GM23338 (cell line): ENCODE measurements at regions not wholly inside any gene's neighbourhood (a gene's known extent, or its start where the extent isn't known, plus 50 kb on each side); places are given as distances from the start of the nearest gene placed in this dataset.

Experiments
- ATAC-seq: fragments of 200-7000 bp; cut with Tn5 transposase; 3 replicates; pipeline ENCODE4 v1.9.1; 2020
- DNase-seq: peaks from one replicate; pipeline ENCODE4 v3.0.0-alpha.2; 2015; ENCODE audit warnings: low spot score
- H2AFZ ChIP-seq: fragments of 200-600 bp; sonication (generic); 2 replicates; pipeline ENCODE4 v1.8.0; 2016; ENCODE audit warnings: antibody characterized with exemption, mild to moderate bottlenecking, moderate library complexity
- H3F3A ChIP-seq: fragments of 200-600 bp; sonication (generic); replicated peaks from 2 replicates; pipeline ENCODE4 v1.8.0; 2017; ENCODE audit warnings: antibody characterized with exemption, mixed run types, low read depth
- H3K27ac ChIP-seq: fragments of 200-600 bp; sonication (generic); 2 replicates; pipeline ENCODE4 v1.6.1; 2016; ENCODE audit warnings: low read depth
- H3K27me3 ChIP-seq: fragments of 200-600 bp; sonication (generic); 2 replicates; pipeline ENCODE4 v1.8.0; 2016; ENCODE audit warnings: mild to moderate bottlenecking, mixed run types, moderate library complexity; ENCODE audit not compliant: insufficient read depth
- H3K36me3 ChIP-seq: fragments of 200-600 bp; sonication (generic); 2 replicates; pipeline ENCODE4 v1.8.0; 2016; ENCODE audit warnings: mild to moderate bottlenecking; ENCODE audit not compliant: insufficient read depth
- H3K4me1 ChIP-seq: fragments of 200-600 bp; sonication (generic); 2 replicates; pipeline ENCODE4 v1.8.0; 2016; ENCODE audit warnings: mild to moderate bottlenecking, moderate library complexity; ENCODE audit not compliant: insufficient read depth
- H3K4me2 ChIP-seq: fragments of 200-600 bp; sonication (generic); 2 replicates; pipeline ENCODE4 v1.7.1; 2017; ENCODE audit warnings: mixed run types
- H3K4me3 ChIP-seq: fragments of 200-600 bp; sonication (generic); 2 replicates; pipeline ENCODE4 v1.6.1; 2016; ENCODE audit warnings: mixed run types
- H3K79me2 ChIP-seq: fragments of 200-600 bp; sonication (generic); replicated peaks from 2 replicates; pipeline ENCODE4 v1.8.0; 2017; ENCODE audit warnings: mild to moderate bottlenecking; ENCODE audit not compliant: insufficient read depth
- H3K9me2 ChIP-seq: fragments of 200-600 bp; sonication (generic); 2 replicates; pipeline ENCODE4 v1.8.0; 2017; ENCODE audit not compliant: insufficient read depth
- H4K20me1 ChIP-seq: fragments of 200-600 bp; sonication (generic); replicated peaks from 2 replicates; pipeline ENCODE4 v1.8.0; 2017; ENCODE audit warnings: mild to moderate bottlenecking; ENCODE audit not compliant: insufficient read depth
- H3K27ac Mint-ChIP-seq: 2 replicates; pipeline ENCODE4 v1.8.0; 2020; ENCODE audit warnings: inconsistent platforms, mild to moderate bottlenecking, moderate library complexity, mixed read lengths
- H3K27me3 Mint-ChIP-seq: 3 replicates; pipeline ENCODE4 v1.8.0; 2022; ENCODE audit warnings: low read depth, mild to moderate bottlenecking, moderate library complexity, mixed read lengths, inconsistent platforms; ENCODE audit not compliant: insufficient read depth, poor library complexity
- H3K36me3 Mint-ChIP-seq: 3 replicates; pipeline ENCODE4 v1.8.0; 2021; ENCODE audit warnings: low read depth, mild to moderate bottlenecking, inconsistent platforms, moderate library complexity, mixed read lengths
- H3K4me1 Mint-ChIP-seq: 3 replicates; pipeline ENCODE4 v1.8.0; 2020; ENCODE audit warnings: mild to moderate bottlenecking, inconsistent platforms, mixed read lengths
- H3K4me3 Mint-ChIP-seq: 3 replicates; pipeline ENCODE4 v1.8.0; 2021; ENCODE audit warnings: moderate library complexity, mild to moderate bottlenecking, inconsistent platforms, mixed read lengths
- H3K9me3 Mint-ChIP-seq: 3 replicates; pipeline ENCODE4 v1.8.0; 2020; ENCODE audit warnings: moderate library complexity, mild to moderate bottlenecking, inconsistent platforms, mixed read lengths
- CREB1 ChIP-seq: fragments of 250-450 bp; sonication (Bioruptor Pico); IDR thresholded peaks from 2 replicates; pipeline ENCODE4 v1.5.0; 2020; ENCODE audit warnings: low read depth, mild to moderate bottlenecking, moderate library complexity
- CTCF ChIP-seq, 2 experiments: fragments of 200-600 bp in 1 of 2; sonication (generic) in 1 of 2; conservative IDR thresholded peaks; 2 replicates each; pipeline versions ENCODE4 v1.5.1 to v1.6.1; 2016 to 2017; ENCODE audit warnings: antibody characterized with exemption in 2 of 2, low read depth in 2 of 2, mild to moderate bottlenecking in 2 of 2, moderate library complexity in 1 of 2
- ETS1 ChIP-seq: IDR thresholded peaks from 2 replicates; pipeline ENCODE4 v1.6.1; 2016; ENCODE audit warnings: antibody characterized with exemption
- EZH2 ChIP-seq: fragments of 200-600 bp; sonication (generic); IDR thresholded peaks from one replicate; pipeline ENCODE4 v1.8.0; 2017; ENCODE audit warnings: antibody characterized with exemption, mild to moderate bottlenecking, low read depth; ENCODE audit not compliant: unreplicated experiment
- JUNB ChIP-seq: IDR thresholded peaks from one replicate; pipeline ENCODE4 v1.6.1; 2016; ENCODE audit warnings: antibody characterized with exemption; ENCODE audit not compliant: unreplicated experiment
- NANOG ChIP-seq: IDR thresholded peaks from 2 replicates; pipeline ENCODE4 v1.6.1; 2016; ENCODE audit warnings: antibody characterized with exemption, borderline replicate concordance
- POLR2AphosphoS5 ChIP-seq: IDR thresholded peaks from 2 replicates; pipeline ENCODE4 v1.6.1; 2016; ENCODE audit warnings: antibody characterized with exemption, low read depth
- ZNF331 ChIP-seq: fragments of 250-450 bp; sonication (Bioruptor Pico); IDR thresholded peaks from 2 replicates; pipeline ENCODE4 v1.5.0; 2020; ENCODE audit warnings: low read depth, mild to moderate bottlenecking, moderate library complexity
- ZNF462 ChIP-seq: fragments of 250-450 bp; sonication (Bioruptor Pico); IDR thresholded peaks from 2 replicates; pipeline ENCODE4 v1.5.0; 2020; ENCODE audit warnings: mild to moderate bottlenecking, moderate library complexity

GRCh38 chr19:31979362-31979761 lies 366.0 kb upstream of the ZNF507 start (continued):
- TF ChIP-seq ETS1: no peak

GRCh38 chr19:31979949-31980670 lies 365.3 kb upstream of the ZNF507 start:
- no peak for DNase-seq
- Mint-ChIP-seq H3K27me3 (peaks cover 3% of the 10 kb centered on the region), H3K4me3 (no peak overlapping the region), H3K27ac (no peak overlapping the region), H3K9me3 (0 out of 3 replicates have a peak, but pooled peaks cover under 1% of the 10 kb centered on the region), H3K36me3 (no peaks in the 10 kb centered on the region; the same call in 2 of the 3 replicates), H3K4me1 (no peaks in the 10 kb centered on the region)
- H3K9me2 ChIP-seq: no peaks in the 10 kb centered on the region
- no peaks in the 10 kb centered on the region for H3K36me3 ChIP-seq
- no peak overlapping the region for H3K4me2 ChIP-seq
- H3F3A ChIP-seq: no peaks in the 10 kb centered on the region
- no peaks in the 10 kb centered on the region for H3K27me3 ChIP-seq
- no peaks in the 10 kb centered on the region for H3K4me1 ChIP-seq
- no peak overlapping the region for H3K4me3 ChIP-seq
- H4K20me1 ChIP-seq: no peaks in the 10 kb centered on the region
- no peak overlapping the region for H3K27ac ChIP-seq
- ATAC-seq: no peak
- TF ChIP-seq EZH2: no peak
- no peak for TF ChIP-seq NANOG
- no peak for TF ChIP-seq ZNF331 (CRISPR knock-in tag)
- TF ChIP-seq CREB1 (CRISPR knock-in tag): no peak
- TF ChIP-seq JUNB: no peak
- no peak for TF ChIP-seq CTCF (conservative IDR thresholded peaks at IDR 0.05; ENCODE audit: low read depth in 2 of 2)
- H2AFZ ChIP-seq: no peak overlapping the region
- no peaks in the 10 kb centered on the region for H3K79me2 ChIP-seq

GRCh38 chr19:31980796-31981195 lies 364.6 kb upstream of the ZNF507 start:
- H3F3A ChIP-seq: no peaks in the 10 kb centered on the region
- no peak for ATAC-seq
- H3K27me3 Mint-ChIP-seq: peaks cover 3% of the 10 kb centered on the region
- peaks cover 6% of the 10 kb centered on the region; the same call in 2 of the 3 replicates for H3K9me3 Mint-ChIP-seq
- no peaks in the 10 kb centered on the region for H3K36me3 ChIP-seq
- DNase-seq: no peak
- H2AFZ ChIP-seq: no peak overlapping the region
- no peak overlapping the region for H3K4me3 Mint-ChIP-seq
- H3K79me2 ChIP-seq: no peaks in the 10 kb centered on the region
- no peak overlapping the region for H3K27ac ChIP-seq
- no peak overlapping the region for H3K4me3 ChIP-seq
- no peak overlapping the region for H3K4me2 ChIP-seq
- no peak overlapping the region for H3K27ac Mint-ChIP-seq
- H3K4me1 Mint-ChIP-seq: no peaks in the 10 kb centered on the region
- no peaks in the 10 kb centered on the region for H3K9me2 ChIP-seq
- H3K36me3 Mint-ChIP-seq: no peaks in the 10 kb centered on the region; the same call in 2 of the 3 replicates
- H3K4me1 ChIP-seq: no peaks in the 10 kb centered on the region
- no peaks in the 10 kb centered on the region for H3K27me3 ChIP-seq
- H4K20me1 ChIP-seq: no peaks in the 10 kb centered on the region
- no peak for TF ChIP-seq ETS1
- TF ChIP-seq ZNF462 (CRISPR knock-in tag): no peak
- no peak for TF ChIP-seq POLR2AphosphoS5
- TF ChIP-seq JUNB: no peak
- no peak for TF ChIP-seq EZH2
